ENCODE measurements at regions not wholly inside any gene's neighbourhood (a gene's known extent, or its start where the extent isn't known, plus 50 kb on each side); places are given as distances from the start of the nearest gene placed in this dataset.
"Not testable (repeated sequence)": the region's sequence is repeated elsewhere in the genome, so short reads cannot be mapped to it uniquely, and the experiment has no call there.

DNA sequence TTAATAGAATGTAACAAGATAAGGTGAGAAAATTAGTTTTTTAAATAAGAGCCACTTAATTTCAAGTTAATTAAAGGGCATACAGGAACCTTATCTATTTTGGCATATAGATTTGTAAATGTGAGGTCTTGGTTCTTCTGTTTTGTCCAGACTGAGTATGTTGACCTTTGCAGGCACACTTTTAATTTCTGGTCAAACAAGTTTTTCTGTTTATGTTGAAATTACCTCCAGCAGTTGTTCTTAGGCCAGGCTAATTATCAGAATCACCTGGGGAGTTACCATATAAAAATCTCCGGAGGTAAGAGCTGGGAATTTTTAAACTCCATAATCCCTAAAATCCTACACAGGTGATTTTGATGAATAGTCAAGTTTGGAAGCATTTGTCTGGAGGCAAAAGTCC is 227.4 kb upstream of the ANKRD50 start:
- no peak for DNase-seq

DNA sequence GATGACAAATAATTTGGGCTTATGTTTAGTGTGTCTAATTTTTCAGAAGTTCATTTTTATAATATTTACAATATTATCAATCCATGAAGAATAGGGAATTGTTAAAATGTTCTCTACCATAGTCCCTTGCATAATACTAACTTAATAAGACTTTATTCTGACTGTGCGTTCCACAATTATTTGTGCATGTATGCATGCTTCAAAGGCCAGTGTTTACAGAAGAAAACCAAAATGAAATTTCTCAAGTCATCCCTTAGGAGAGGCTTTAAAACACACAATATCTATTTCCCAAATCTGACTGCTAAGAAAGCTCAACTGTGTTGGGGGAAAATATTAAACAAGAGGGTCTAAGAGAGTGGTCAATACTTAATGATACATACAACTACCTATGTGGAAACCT is 226.3 kb upstream of the ANKRD50 start:
- no peak for DNase-seq

DNA sequence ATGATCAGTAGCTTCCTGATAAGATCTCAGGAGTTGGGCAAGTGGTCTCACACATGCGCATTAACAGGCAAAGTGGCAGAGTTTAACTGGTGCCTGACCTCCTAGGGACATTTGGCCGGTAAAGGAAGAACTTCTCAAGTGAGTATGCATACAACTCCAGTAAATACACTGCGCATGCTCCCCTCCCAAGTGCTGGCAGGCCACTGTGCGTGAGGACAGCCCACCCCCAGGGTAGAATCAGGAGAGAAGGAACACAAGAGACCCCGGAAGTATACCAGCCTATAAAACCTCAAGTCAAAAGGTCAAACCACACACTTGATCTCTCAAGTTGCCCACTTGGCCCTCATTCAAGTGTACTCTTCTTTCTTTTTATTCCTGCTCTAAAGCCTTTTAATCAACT is 225.5 kb upstream of the ANKRD50 start:
- no peak for DNase-seq

DNA sequence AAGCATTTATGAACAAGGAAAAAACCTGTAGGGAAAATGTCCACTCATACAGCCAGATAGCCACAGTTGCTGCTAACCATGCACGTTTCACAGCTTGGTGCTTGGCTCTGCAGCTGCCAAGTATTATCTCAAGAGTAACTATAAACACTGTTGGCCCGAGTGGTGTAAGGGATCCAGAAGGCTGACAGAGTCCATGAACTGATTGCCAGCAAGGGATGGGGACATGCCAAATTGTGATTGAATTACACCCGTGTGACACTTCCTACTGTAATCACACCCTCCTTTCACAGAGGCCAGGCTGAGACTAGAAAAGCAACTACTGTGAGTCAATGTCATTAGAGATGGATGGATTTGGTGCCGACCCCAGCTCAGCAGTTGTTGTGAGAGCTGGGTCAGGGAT is 223.9 kb upstream of the ANKRD50 start:
- DNase-seq, result no peak

DNA sequence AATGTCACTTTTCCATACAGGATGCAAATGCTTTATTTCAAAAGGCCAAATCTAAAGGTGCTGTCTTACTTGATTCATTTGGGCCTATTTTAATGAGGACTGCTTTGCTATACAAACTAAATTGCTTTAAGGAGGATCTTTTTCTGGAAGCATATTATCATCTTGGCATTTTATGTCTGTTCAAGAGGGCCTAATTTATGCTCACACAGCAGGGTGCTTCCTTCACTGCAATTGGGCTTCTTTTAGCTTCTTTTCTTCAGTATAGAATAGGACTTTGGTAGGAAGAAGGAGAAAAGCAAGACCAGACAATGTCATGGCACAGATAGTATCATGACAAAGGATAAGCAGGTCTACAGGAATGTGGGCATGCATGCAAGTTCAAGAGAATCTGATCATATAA is 222.4 kb upstream of the ANKRD50 start:
- no peak for DNase-seq

DNA sequence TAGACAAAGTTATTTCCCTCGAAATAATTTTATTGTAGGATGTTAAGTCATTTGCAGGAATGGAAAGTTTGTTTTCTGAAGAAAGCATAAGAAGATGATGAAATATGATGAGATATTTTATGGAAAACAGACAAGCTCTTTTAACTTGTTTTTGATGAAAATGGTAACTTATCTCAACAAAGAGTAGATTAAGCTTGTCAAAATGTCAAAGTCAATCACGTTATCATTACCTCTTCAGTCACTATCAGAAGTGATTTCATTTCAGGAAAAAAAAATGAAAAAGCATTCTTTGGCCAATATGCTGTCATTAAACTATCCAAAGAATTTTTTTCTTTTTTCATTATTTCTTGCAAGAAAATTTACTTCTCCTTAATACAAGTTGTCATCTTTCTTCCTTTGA is 221.0 kb upstream of the ANKRD50 start:
- DNase-seq, result no peak

DNA sequence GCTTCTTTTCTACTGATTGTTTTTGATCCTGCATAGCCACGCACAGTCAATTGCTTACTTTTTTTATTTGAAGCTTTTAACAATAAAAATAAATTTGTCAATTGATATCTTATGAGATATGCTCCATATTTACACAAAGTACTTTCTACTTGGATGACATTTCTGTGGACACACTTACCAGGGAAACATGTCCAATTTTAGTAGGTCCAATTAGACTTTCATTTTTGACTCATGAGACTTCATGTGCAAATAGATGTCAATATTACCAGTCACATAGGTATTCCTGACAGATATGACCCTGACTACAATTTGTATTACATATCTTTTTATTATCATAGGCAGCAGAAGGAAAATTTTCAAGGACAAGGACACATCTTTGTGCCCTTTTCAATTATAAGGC is 219.9 kb upstream of the ANKRD50 start:
- no peak for DNase-seq

DNA sequence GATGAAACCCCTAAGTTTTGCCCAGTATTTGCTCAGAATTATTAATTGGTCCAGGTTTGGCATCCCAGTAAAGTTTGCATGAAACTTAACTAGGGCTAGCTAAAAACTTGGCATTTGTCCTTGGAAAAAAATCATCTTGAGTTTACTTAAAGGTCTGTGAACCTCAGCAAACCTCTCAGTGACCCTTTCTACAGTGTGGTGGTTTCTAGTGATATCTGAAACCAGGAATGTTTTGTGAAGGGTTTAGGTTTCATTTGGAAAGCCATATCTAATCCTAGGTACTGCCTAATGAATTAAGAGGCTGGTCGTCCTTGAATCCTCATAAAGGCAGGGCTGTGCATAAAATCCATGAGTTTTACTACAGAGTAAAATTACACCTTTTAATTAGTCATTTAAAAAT is 218.5 kb upstream of the ANKRD50 start:
- no peak for DNase-seq

DNA sequence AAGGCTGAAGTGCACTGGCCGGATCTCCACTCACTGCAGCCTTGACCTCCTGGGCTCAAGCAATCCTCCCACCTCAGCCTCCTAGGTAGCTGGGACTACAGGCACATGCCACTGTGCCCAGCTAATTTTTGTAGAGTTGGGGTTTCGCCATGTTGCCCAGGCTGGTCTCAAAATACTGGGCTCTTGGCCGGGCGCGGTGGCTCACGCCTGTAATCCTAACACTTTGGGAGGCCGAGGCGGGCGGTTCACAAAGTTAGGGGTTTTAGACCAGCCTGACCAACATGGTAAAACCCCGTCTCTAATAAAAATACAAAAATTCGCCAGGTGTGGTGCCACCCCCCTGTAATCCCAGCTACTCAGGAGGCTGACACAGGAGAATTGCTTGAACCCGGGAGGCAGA is 210.2 kb upstream of the ANKRD50 start:
- DNase-seq, result not testable (repeated sequence)

DNA sequence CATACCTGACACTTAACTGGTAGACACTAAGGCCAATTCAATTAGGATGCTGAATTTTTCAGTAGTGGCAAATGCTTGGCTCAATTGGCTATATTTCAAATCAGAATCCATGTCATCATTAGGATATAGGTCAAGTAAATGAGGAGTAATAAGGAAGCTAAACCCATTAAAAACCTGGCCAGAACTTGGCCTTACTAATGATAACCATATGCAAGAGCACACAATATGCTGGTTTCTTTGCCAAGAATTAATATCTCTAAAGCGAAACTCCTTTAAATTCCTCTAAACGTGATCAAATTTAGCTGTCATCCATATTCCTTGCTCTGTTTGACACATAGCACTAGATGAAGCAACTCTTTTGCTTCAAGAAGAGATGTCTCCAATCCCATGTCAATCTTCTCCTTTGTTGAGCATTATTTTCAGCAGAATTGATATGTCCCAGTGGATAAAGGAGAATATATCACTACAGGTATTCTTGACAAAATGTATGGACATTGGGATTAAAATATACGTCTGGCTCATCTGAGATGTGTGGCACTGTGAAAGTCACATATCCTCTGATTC is 206.1 kb upstream of the ANKRD50 start:
- no peak for DNase-seq

DNA sequence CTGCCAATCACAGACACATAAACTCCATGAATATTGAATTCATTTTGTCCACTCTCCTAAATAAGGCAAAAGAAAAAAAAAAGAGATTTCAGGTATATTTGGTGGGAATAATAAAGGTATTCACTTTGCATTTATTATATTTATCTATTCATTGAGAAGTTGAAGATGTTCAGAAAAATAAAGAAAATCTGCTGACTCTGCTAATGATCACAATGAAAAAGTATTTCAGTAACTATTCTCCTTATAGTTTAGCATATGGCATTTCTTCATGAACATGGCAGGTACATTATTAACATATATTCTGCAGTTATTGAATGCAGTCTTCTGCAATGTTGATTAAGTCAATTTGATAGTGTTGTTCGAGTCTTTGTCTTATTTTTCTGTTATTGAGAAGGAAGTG is 202.5 kb upstream of the ANKRD50 start:
- no peak for DNase-seq

DNA sequence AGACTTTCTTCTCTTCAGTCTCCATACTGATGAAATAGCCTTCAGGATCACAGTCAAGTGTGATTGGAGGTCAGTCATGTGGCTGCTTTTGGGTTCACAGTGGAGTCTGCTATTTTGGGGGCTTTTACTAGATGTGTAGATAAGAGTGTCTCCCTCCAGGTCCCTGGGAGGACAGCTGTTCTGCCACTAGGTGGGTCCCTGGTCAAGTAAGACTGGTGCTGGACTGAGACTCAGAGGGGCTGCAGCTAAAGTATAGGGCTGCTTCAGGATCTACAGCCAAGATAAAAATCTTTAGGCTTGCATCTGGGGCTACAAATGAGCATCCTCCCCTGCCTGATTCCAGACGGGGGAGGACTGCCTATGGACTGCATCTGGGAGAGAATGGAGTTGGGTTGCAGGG is 200.7 kb upstream of the ANKRD50 start:
- no peak for DNase-seq

DNA sequence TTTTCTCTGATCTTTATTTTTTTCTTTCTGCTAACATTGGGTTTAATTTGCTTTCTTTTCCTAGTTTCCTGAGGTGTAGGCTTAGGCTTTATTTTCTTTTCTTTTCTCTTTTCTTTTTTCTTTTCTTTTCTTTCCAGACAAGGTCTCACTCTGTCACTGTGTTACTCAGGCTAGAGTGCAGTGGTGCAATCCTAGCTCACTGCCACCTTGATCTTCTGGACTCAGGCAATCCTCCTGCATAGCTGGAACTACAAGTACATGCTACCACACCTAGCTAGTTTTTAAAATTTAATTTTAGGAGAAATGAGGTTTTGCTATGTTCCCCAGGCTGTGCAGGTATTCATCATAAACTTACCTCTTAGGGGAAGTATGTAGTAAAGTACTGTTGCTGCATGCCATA is 197.8 kb upstream of the ANKRD50 start:
- DNase-seq, result no peak

DNA sequence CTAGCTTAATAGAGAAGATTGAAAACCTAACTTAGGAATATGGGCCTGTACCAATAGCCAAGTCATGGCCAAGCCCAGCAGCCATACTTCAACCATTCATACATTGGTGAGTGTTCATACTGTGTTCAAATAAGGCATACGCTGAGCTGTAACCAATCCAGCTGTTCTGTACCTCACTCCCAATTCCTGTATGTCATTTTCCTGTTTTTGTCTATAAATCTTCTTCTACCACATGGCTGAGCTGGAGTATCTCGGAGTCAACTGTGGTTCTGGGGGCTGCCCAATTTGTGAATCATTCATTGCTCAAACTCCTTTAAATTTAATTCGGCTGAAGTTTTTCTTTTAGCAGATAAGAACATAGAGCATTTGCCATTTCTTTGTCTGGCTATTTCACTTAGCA is 195.3 kb upstream of the ANKRD50 start:
- DNase-seq, result no peak

DNA sequence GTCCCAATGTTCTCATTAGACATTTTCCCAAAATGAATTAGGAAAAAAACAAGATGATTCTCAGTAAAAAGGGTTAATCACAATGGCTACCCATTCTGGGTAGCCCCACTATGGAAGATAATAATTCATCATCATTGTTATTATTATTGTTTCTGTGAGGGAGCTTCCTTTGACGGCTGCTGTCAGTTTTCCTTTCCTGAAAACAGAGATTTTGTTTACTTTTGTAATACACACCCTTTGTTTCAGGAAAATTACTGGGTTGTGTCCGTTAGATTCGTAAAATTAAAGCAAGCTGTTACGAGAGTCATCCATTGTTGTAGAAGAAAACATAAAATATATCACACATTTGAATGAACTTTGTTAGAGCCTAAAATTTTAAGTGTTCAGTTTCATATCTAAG is 192.9 kb upstream of the ANKRD50 start:
- no peak for DNase-seq

DNA sequence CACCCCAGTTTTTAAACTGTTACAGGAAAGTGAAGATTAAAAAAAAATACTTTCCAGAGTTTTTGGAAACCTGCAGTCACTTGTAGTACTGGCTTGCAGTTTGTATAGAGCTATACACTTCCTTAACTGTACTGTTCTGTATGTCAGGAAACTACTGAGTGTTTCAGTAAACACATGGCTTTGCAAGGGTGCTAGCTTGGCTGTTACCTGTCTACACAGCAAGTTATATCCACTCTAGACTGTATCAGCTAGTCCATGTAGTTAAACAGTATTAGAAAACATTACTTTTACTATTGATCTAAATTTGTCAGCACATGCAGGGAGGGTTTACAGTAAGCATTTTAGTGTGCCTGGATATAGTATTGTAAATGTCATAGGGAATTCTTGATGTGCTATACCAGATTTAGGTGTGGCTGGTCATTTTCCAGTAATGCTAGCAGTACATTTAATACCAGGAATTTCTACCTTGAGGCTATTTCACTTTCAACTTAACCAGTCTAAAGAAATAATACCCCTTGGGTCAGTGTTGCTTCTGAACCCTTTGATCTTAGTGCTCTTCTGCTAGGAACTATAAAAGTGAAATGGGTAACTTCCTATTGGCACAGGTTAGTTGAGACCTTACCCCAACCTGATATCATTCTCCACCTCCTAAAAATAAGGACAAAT is 192.3 kb upstream of the ANKRD50 start:
- DNase-seq, result no peak

DNA sequence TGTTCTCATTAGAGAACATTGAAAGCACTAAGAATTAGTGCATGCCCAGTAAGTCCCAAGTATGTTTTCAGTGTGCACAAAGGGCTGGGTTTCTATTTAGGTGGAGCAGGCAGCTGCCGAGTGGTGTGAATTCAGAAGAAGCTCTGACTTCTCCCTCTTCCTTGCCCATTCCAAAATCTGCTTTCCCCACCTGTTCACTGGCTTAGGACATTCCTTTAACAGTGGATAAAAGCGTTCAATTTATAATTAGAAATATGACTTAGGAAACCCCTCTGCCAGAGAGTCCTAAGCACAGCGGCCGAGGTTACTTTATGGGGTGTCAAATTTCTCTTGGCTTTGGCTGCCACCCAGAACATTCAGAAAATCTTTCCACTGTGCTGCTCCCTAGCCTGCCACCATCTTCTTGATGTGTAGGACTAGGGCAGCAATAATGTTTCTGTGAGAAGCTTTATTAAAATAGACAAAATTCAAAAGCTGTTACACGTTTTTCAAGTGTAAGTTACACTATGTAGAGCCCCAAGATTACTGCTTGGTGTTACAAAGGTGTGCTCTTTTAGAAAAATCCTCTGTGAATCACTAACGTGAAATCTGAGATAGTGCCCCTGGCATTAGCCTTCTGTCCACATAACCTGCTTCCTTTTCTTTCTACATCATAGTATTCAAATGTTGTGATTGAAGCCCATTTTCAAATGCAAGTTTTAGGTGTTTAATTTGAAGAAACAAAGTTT is 191.6 kb upstream of the ANKRD50 start:
- DNase-seq, result no peak

DNA sequence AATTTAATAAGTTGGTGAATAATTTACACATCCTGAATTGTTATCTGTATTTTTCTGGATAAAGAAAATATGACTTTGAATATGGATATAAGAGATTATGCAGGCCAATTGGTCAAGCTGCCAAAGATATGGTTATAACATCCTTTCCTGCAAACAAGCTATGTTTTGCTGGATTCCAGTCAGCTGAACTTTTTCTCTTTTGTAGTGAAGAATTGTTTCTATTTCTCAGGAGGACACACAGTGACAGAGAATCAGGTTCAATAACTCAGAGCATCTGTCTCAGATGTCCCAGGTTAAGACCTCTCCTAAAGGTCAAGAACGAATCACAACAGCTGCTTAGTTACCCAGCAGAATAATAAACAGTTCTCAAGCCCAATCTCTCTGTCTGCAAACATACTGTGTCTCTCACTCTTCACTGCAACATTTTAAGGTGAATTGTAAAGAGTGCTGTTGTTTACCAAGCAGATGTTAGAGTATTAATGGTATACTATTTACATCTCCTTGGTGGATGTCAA is 189.5 kb upstream of the ANKRD50 start:
- DNase-seq, result no peak

DNA sequence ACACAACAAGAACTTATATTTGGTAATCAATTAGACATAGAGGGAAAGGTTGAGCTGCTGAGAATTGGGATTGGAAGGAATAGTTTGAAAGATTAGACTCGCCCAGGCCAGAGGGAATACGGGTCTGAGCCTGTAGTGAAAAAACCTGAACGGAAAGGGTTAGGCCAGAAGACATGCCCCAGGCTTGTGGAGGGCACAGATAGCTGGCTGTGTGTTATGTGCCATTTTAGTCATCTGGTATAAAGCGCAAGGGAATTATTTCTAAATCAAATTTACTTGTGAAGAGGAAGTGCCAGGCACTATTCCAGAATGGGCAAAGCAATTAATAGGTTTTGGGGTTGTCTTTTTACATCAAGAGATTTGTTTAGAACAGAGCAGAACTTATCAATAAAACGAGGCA is 187.5 kb upstream of the ANKRD50 start:
- no peak for DNase-seq

DNA sequence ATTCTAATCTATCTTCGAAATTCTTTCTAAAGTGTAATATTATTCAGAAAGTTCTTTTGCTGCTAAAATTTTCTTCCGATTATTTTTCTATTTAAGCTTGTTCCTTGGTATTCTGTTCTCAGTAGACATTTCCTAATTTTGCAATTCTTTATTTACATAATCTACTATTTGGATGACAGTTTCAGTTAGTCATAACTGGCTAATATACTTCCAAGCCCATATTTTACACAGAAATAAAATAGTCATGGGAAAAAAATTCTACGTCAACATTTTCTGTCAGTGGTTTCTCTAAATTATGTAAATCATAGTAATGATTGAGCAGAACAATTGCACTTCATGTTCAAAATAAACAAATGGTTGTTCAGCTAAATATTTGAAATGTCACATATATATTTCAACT is 178.0 kb upstream of the ANKRD50 start:
- DNase-seq, result no peak

DNA sequence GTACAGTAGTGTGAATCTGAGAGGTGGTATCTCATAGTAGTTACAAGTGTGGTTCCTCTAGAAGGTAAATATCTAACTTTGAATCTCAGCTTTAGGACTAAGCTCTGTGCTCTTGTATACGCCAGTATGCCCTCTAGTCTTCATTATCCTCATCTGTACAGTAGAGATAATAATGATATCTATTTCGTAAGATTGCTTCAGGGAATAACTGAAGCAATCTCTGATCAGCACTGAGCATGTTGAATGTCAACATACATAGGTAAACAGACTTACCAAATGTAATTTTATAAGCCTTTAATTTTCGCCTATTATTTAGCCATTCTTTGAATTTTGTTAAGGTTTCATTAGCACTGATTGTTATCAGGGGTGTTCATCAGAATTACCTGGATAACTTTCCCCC is 175.2 kb upstream of the ANKRD50 start:
- no peak for DNase-seq

DNA sequence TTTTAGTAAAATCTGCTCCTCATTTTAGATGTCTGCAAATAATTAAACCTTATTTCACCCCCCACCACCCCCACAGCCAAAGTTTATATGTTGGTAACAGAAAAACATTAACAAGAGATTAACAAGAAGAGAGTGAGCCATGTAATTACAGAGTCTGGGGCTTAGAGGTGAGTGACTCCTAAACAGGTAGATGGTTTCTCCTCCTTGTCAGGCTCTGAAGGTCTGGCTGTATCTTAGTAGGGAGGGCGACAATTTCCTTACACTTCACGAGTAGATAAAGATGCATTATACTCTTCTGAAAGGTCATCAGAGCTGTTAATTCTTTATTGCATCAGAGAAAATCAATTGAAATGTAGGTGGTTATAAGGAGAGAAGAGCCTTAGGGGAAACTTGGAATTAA is 171.8 kb upstream of the ANKRD50 start:
- no peak for DNase-seq

DNA sequence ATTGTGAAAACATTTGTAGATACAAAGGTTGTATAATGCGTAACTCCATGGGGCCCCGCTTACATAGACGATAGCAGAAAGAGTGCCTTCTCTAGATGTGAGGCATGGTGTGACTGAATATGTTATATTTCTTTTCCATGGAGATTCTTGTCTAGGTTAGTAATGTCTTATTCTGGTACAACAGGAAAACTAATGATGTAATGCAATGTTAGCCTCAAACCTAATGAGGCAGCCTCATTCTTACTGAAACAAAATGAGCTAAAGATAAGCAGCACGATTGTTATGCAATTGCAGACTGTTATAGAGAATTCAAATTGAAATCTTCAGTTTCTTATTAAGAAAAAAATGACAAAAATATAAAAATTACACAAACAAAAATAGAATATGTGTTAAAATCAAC is 171.1 kb upstream of the ANKRD50 start:
- DNase-seq, result no peak

DNA sequence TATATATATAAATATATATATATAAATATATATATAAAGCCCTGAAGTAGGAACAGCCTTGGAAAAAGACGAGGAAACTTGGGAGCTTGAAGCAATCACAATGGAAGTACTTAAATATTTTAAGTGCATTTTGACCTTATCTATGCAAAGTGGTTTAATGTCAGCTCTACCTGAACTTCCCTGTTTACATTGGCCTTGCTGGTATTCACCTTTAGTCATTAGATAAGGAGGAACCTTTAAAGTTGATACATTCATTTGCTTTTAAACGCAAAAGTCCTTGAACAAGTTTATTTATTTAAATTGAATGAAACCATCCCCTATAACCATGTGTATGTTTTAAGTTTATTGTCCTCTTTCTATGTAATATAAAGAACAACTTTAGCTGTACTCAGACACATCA is 166.7 kb upstream of the ANKRD50 start:
- no peak for DNase-seq

DNA sequence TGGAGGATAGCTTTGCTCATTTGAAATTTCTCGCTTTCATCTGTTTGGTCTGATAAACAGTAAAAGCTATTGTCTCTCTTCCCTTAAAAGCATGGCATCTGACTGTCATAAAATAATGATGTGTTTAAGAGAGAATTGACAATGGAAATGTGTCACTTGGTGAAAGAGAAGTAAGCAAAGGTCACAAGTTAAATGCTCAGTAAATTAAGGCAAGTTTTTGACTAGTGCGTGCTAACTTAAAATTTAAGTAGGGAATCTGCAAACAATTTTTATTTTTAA is 161.6 kb upstream of the ANKRD50 start:
- no peak for DNase-seq
